Adipocyte (in vitro differentiated cells): ENCODE measurements at regions not wholly inside any gene's neighbourhood (a gene's known extent, or its start where the extent isn't known, plus 50 kb on each side); places are given as distances from the start of the nearest gene placed in this dataset.

Experiments
- DNase-seq: peaks from one replicate; pipeline ENCODE4 v3.0.0-alpha.2; 2015; ENCODE audit warnings: low read depth
- H3K27me3 ChIP-seq: replicated peaks from 2 replicates; pipeline ENCODE4 v1.7.0; 2013; ENCODE audit warnings: mild to moderate bottlenecking, low read length, moderate library complexity; ENCODE audit not compliant: control insufficient read depth, insufficient read depth
- H3K36me3 ChIP-seq: 2 replicates; pipeline ENCODE4 v1.7.0; 2013; ENCODE audit warnings: low read length, mild to moderate bottlenecking, moderate library complexity; ENCODE audit not compliant: control insufficient read depth, insufficient read depth, severe bottlenecking
- H3K4me1 ChIP-seq: 2 replicates; pipeline ENCODE4 v1.7.0; 2013; ENCODE audit warnings: mild to moderate bottlenecking, low read length, moderate library complexity; ENCODE audit not compliant: control insufficient read depth, insufficient read depth
- H3K4me3 ChIP-seq: 2 replicates; pipeline ENCODE4 v1.7.0; 2013; ENCODE audit warnings: mild to moderate bottlenecking, low read length, moderate library complexity
- H3K9ac ChIP-seq: 2 replicates; pipeline ENCODE4 v1.7.0; 2013; ENCODE audit warnings: mild to moderate bottlenecking, low read length, moderate library complexity
- H3K9me3 ChIP-seq: 2 replicates; pipeline ENCODE4 v1.7.0; 2013; ENCODE audit warnings: mild to moderate bottlenecking, low read length, moderate library complexity; ENCODE audit not compliant: control insufficient read depth

DNA sequence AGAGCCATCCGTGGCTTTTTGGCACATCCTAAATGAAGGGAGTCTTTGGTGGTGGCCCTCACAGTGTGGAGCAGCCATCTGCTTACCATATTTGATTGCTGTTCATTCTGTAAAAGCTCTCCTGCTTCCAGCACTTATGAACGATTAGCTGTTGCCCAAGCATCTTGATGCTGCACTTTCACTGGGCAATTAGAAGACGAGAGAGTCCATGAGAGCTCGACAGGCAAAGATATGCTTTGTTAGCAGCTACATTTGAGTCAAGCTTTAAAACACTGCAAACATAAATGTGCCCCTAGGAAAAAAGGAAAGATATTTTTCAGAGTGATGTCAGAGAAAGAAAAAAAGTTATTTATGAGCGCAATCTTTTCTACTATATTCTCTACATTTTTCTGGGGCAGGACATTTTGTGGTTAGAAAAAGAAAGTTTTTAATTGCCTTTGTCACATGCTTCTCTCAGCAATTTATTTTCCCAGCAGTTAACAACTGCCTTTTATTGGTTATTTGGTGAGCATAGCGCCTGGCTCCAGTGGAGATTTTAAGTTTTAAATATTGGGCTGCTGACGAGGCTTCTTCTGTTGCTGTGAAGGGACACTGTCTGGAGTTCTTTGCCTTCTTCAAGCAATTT, 468.4 kb downstream of the C3orf38 start:
- Histone ChIP-seq H3K36me3 (no peaks in the 10 kb centered on the region), H3K4me1 (no peaks in the 10 kb centered on the region), H3K27me3 (no peaks in the 10 kb centered on the region), H3K4me3 (no peak overlapping the region), H3K9me3 (no peaks in the 10 kb centered on the region), H3K9ac (no peak overlapping the region)
- DNase-seq = no peak

DNA sequence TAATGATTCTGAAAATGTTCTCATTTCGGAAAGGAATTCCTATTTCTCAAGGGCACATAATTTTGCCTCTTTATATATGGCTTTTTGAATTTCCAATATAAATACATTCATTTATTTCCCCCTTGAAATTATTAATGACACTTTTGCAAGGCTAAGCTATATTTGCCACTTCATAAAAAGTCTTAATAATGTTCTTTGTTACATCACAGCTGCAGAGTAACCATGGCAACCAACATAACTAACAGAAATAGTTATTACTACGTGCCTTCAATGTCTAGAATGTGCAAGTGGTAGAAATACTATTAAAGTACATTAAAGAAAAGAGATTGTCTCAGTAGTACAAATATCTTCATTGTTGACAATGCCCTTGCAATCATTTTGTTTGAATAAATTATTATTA, 471.8 kb downstream of the C3orf38 start:
- Histone ChIP-seq H3K4me3 (no peak overlapping the region), H3K27me3 (no peaks in the 10 kb centered on the region), H3K9ac (no peak overlapping the region), H3K4me1 (no peaks in the 10 kb centered on the region), H3K9me3 (no peaks in the 10 kb centered on the region), H3K36me3 (no peaks in the 10 kb centered on the region)
- DNase-seq = no peak

- Histone ChIP-seq H3K36me3 (no peaks in the 10 kb centered on the region), H3K27me3 (no peaks in the 10 kb centered on the region), H3K4me1 (no peaks in the 10 kb centered on the region), H3K9ac (no peak overlapping the region), H3K9me3 (no peaks in the 10 kb centered on the region), H3K4me3 (no peak overlapping the region)
- no peak for DNase-seq
Measured at GRCh38 chr3:88623709-88624108, 473.9 kb downstream of the C3orf38 start.

DNA sequence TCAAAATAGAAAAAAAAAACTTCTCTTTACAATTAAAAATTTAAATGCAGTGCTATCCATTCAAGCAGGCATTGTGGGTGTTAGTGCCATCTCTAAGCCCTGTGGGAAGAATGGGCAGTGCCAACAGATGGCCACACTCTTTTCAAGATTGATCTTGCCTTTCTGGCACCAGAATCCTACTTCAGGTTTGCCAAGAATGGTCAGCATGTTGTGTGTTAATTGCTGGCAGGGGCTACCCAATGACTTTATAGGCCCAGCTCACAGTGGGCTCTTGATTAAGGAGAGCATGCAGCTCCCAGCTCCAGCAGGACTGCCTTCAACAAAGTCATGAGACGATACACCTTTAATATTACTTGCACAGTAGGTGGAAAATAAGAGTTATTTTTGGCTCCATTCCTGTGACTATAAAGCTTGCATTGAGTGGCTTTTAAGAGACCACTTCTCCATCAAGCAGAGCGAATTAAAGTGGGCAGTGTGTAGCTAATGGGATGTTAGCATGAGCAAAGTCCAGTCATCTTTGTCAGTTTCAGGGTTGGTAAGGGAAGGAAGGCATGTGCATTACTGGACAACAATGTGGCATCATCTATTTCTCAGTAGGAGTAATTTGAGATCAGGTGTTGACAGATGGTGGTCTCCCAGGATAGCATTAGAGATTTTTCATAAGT, 476.8 kb downstream of the C3orf38 start:
- Histone ChIP-seq H3K9me3 (no peaks in the 10 kb centered on the region), H3K36me3 (no peaks in the 10 kb centered on the region), H3K4me1 (no peaks in the 10 kb centered on the region), H3K9ac (no peak overlapping the region), H3K4me3 (no peak overlapping the region), H3K27me3 (no peaks in the 10 kb centered on the region)
- no peak for DNase-seq

DNA sequence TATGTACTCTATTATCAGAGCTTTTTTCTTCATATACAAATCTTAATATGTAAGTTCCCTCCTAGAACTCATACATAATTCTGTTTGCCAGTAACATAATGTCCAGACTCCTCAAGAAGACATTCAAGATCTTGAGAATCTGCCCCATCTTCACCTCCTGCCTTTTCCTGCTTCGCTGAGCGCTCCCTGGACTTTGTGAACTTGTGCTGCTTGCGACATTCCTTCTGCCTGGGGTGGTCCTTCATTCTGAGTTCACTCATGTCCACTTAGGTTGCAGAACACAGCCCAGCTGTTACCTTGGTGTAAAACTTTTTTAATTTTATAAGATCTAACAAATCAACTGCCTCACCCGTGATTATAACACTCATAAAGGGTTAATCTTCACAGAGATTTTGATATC, 478.5 kb upstream of the EPHA3 start:
- Histone ChIP-seq H3K9me3 (no peaks in the 10 kb centered on the region), H3K4me3 (no peak overlapping the region), H3K36me3 (no peaks in the 10 kb centered on the region), H3K9ac (no peak overlapping the region), H3K4me1 (no peaks in the 10 kb centered on the region), H3K27me3 (no peaks in the 10 kb centered on the region)
- no peak for DNase-seq

GRCh38 chr3:88632226-88632625, 475.2 kb upstream of the EPHA3 start:
- no peaks in the 10 kb centered on the region for H3K4me1 ChIP-seq
- no peak for DNase-seq
- H3K9me3 ChIP-seq = no peaks in the 10 kb centered on the region
- no peak overlapping the region for H3K9ac ChIP-seq
- H3K36me3 ChIP-seq = no peaks in the 10 kb centered on the region
- no peaks in the 10 kb centered on the region for H3K27me3 ChIP-seq
- H3K4me3 ChIP-seq = no peak overlapping the region

GRCh38 chr3:88640581-88640980, 466.8 kb upstream of the EPHA3 start:
- Histone ChIP-seq H3K9me3 (no peaks in the 10 kb centered on the region), H3K36me3 (no peaks in the 10 kb centered on the region), H3K27me3 (no peaks in the 10 kb centered on the region), H3K4me1 (no peaks in the 10 kb centered on the region), H3K4me3 (no peak overlapping the region), H3K9ac (no peak overlapping the region)
- DNase-seq = no peak

DNA sequence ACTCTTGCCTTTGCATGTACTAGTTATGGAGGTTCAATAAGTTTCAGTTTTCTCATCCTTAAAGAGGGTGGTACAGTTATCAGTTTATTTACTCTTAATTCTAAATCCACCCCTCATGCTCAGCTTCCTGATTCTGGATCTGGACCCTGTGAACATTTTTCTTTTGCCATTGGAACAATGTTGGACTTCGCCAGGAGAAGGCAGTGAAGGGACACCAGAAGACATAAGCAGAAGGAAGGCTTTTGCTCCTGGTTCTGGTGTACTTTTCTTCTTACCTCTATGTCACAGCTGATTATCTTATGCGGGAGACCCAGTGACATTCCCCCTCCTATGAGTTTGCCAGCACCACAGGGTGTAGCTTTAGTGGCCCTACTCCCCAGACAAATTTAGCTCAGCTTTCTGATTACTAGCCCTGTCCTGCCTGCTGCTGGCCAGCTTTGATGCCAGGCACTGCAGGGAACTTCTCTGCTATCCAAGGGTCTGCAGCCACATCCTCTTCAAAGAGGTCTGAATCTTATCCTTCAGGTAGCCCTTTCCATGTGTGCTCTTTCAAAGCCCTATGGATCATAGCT, 466.3 kb upstream of the EPHA3 start:
- H3K9me3 ChIP-seq = peaks cover under 1% of the 10 kb centered on the region
- no peak overlapping the region for H3K9ac ChIP-seq
- H3K36me3 ChIP-seq = no peaks in the 10 kb centered on the region
- no peaks in the 10 kb centered on the region for H3K4me1 ChIP-seq
- H3K27me3 ChIP-seq = no peaks in the 10 kb centered on the region
- H3K4me3 ChIP-seq = no peak overlapping the region
- DNase-seq = peak; percentile 8

- H3K9me3 ChIP-seq = no peaks in the 10 kb centered on the region
- no peaks in the 10 kb centered on the region for H3K27me3 ChIP-seq
- H3K4me3 ChIP-seq = no peak overlapping the region
- no peaks in the 10 kb centered on the region for H3K36me3 ChIP-seq
- no peak for DNase-seq
- no peak overlapping the region for H3K9ac ChIP-seq
- H3K4me1 ChIP-seq = no peaks in the 10 kb centered on the region
Measured at GRCh38 chr3:88657459-88657858, 450.0 kb upstream of the EPHA3 start.

DNA sequence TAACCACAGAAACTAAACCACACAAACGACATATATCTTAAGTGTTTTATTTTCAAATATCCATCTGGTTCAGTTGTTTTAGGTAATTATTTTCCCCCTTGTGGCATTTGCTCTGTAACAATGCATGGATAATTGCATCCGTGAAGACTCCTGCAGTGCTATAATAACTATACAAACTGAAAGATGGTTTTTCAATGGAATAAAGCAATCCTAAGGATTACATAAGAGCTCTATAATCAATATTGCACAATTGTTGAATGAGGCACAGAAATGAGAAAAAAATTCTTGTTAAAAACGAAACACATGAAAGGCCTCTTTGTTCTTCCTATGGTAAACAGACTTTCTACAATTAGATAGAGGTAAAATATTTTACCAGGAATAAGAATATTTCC, 446.0 kb upstream of the EPHA3 start:
- Histone ChIP-seq H3K4me3 (no peak overlapping the region), H3K36me3 (no peaks in the 10 kb centered on the region), H3K4me1 (no peaks in the 10 kb centered on the region), H3K9ac (no peak overlapping the region), H3K27me3 (no peaks in the 10 kb centered on the region), H3K9me3 (no peaks in the 10 kb centered on the region)
- DNase-seq = no peak

- Histone ChIP-seq H3K9ac (no peak overlapping the region), H3K4me1 (no peaks in the 10 kb centered on the region), H3K9me3 (no peaks in the 10 kb centered on the region), H3K36me3 (no peaks in the 10 kb centered on the region), H3K27me3 (no peaks in the 10 kb centered on the region), H3K4me3 (no peak overlapping the region)
- no peak for DNase-seq
Measured at GRCh38 chr3:88668180-88668579, 439.2 kb upstream of the EPHA3 start.
